AG10803 (cell line): ENCODE measurements at regions not wholly inside any gene's neighbourhood (a gene's known extent, or its start where the extent isn't known, plus 50 kb on each side); places are given as distances from the start of the nearest gene placed in this dataset.

Source experiments
- DNase-seq: peaks from one replicate; pipeline ENCODE4 v3.0.0; 2010; ENCODE audit warnings: low read depth
- H3K4me3 ChIP-seq: 2 replicates; pipeline ENCODE4 v1.5.1; 2011; ENCODE audit warnings: mild to moderate bottlenecking, low read length, control low read depth
- TF ChIP-seq, protein P1 (sequence below): conservative IDR thresholded peaks from 2 replicates; pipeline ENCODE4 v1.5.1; 2011; ENCODE audit warnings: mild to moderate bottlenecking, low read length, control low read depth, inconsistent platforms

- DNase-seq: no peak
- TF ChIP-seq, protein P1, sequence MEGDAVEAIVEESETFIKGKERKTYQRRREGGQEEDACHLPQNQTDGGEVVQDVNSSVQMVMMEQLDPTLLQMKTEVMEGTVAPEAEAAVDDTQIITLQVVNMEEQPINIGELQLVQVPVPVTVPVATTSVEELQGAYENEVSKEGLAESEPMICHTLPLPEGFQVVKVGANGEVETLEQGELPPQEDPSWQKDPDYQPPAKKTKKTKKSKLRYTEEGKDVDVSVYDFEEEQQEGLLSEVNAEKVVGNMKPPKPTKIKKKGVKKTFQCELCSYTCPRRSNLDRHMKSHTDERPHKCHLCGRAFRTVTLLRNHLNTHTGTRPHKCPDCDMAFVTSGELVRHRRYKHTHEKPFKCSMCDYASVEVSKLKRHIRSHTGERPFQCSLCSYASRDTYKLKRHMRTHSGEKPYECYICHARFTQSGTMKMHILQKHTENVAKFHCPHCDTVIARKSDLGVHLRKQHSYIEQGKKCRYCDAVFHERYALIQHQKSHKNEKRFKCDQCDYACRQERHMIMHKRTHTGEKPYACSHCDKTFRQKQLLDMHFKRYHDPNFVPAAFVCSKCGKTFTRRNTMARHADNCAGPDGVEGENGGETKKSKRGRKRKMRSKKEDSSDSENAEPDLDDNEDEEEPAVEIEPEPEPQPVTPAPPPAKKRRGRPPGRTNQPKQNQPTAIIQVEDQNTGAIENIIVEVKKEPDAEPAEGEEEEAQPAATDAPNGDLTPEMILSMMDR: no peak
- no peak overlapping the region for H3K4me3 ChIP-seq
Measured at GRCh38 chr15:98440917-98441316, 207.4 kb upstream of the IGF1R start.

GRCh38 chr15:98441599-98441998, 206.7 kb upstream of the IGF1R start:
- no peak overlapping the region for H3K4me3 ChIP-seq
- no peak for DNase-seq
- TF ChIP-seq, protein P1: no peak

DNA sequence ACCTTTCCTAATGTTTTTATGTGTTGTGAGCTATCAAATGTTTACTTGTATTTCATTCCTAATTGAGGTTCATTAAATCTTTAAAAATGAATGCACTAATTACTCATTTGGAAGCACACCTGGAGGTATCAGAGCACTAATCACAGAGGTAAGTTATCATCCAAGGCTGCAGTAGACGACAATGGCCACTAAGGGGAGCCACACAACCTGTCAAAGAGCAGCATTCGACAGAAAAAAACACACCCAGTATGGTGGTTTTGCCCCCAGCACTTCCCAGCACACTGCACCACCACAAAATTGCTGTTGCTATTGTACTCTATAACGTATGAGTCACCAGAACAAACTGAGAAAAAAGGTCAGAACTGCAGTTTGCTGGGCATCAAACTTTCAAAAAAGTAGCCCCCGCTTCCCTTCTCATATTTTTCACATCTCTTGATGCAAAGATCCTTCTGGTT, 205.9 kb upstream of the IGF1R start:
- H3K4me3 ChIP-seq: no peak overlapping the region
- TF ChIP-seq, protein P1: peak; percentile 96
- peak; percentile 89 for DNase-seq

- DNase-seq: no peak
- H3K4me3 ChIP-seq: no peak overlapping the region
- TF ChIP-seq, protein P1: no peak
Measured at GRCh38 chr15:98442901-98443300, 205.4 kb upstream of the IGF1R start.

DNA sequence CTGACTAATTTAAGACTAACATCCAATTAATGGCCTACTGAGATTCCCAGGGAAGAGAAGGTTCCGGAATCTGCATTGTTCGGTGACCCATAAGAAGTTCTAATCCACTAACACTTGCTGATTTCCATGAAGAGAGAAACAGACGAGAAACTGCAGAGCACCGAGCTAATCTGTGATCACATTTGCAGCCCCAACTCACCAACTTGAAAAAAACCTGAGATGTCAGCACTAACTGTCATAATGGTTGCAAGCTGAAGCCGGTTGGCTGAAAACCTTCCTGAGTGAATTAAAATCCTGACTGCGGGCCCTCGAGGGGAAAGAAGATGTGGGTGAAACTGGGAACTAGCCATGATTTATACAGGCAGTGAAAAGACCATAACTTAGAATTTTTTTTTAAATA, 204.8 kb upstream of the IGF1R start:
- TF ChIP-seq, protein P1: no peak
- H3K4me3 ChIP-seq: no peak overlapping the region
- no peak for DNase-seq

DNA sequence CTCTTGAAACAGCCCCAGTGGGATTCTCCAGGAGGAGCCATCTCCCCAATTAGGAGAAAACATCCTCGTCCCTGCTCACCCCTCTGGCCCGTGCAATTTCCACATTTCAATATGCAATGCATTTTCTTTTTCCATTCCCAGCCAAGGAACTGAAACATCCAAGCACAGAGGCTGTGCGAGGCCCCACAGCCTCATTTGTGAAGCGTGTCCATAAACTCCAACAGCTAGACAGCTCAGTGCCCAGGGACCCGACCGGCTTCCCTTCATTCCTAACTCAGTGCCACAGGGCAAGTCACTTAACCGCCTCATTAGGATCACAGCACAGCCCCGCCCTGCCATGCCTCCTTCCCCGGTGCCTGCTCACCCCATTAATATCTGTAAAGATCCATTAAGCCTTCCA, 204.2 kb upstream of the IGF1R start:
- DNase-seq: no peak
- TF ChIP-seq, protein P1: no peak
- H3K4me3 ChIP-seq: no peak overlapping the region

DNA sequence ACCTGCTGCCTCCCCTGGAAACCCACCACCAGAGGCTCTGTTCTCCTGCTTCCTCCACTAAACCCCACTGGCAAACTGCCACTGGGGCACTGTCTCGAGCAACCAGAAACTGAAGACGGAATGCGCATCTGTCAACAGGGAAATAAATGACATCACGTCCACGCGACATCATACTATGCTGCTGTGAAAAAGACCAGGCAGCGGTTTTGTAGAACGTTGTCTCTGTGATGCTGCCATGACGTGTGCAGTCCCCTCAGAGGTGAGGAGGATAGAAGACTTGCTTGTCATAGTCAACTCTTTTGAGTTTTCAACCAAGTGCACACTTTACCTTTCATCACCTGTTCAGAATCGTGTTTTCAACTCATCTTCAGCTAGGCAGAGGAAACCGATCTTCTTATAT, 203.0 kb upstream of the IGF1R start:
- no peak overlapping the region for H3K4me3 ChIP-seq
- TF ChIP-seq, protein P1: no peak
- no peak for DNase-seq
